NOMO-1 treated with dmso at 0.1 percent for 144 hours (cell line): ENCODE measurements at regions not wholly inside any gene's neighbourhood (a gene's known extent, or its start where the extent isn't known, plus 50 kb on each side); places are given as distances from the start of the nearest gene placed in this dataset.
"Not testable (repeated sequence)": the region's sequence is repeated elsewhere in the genome, so short reads cannot be mapped to it uniquely, and the experiment has no call there.

Experiments
- DNase-seq: peaks from one replicate; lab custom pipeline; 2025; ENCODE audit not compliant: unreplicated experiment; lab: John Stamatoyannopoulos, UW

- DNase-seq, result no peak
Measured at GRCh38 chr7:113610572-113610971, 308.2 kb downstream of the PPP1R3A start.

DNA sequence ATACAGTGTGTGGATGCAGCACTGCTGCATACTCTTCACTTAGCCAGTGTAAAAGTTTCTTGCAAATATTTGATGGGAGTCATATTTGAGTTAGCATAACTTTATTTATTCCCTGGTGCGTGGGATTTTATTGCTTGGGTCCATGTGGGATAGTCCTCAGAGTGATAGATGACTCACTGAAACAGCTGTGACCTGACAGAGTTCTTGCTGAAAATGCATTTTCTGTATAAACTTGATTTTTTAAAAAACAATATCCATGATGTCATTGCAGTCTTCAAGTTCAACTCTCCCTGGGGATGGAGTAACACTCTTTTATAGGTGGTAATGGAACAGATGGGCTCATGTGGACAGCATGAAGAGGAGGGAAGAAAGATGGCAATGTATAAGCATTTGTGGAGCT is 310.0 kb downstream of the PPP1R3A start:
- no peak for DNase-seq

GRCh38 chr7:113606325-113606724 is 312.5 kb downstream of the PPP1R3A start:
- DNase-seq, result no peak

DNA sequence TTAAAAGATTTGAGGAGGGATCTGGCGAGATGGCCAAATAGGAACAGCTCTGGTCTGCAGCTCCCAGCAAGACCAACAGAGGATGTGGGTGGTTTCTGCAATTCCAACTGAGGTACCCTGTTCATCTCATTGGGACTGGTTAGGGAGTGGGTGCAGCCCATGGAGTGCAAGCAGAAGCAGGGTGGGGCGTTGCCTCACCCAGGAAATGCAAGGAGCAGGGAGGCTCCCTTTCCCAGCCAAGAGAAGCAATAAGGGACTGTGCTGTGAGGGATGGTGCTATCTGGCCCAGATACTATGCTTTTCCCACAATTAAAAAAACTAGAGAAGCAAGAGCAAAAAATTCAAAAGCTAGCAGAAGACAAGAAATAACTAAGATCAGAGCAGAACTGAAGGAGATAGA is 318.4 kb downstream of the PPP1R3A start:
- not testable (repeated sequence) for DNase-seq

- DNase-seq, result not testable (repeated sequence)
Measured at GRCh38 chr7:113593455-113593854, 325.4 kb downstream of the PPP1R3A start.

DNA sequence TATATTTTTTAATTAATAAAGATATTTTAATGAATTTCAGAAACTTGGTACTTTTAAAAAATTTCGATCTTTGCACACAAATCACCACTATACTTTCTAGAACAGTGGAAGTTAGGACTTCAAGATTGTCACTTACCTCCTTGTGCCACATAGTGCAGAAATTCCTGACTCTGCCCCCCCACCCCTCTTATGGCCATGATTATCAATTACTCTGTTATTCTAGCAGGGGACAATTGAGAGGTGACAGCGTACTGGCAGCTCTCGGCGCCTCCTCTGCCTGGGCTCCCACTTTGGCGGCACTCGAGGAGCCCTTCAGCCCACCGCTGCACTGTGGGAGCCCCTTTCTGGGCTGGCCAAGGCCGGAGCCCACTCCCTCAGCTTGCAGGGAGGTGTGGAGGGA is 325.9 kb downstream of the PPP1R3A start:
- DNase-seq, result not testable (repeated sequence)

GRCh38 chr7:113582471-113582870 is 336.3 kb downstream of the PPP1R3A start:
- no peak for DNase-seq

- not testable (repeated sequence) for DNase-seq
Measured at GRCh38 chr7:113563257-113563656, 355.6 kb downstream of the PPP1R3A start.

GRCh38 chr7:113562801-113563200 is 356.0 kb downstream of the PPP1R3A start:
- no peak for DNase-seq

GRCh38 chr7:113562242-113562641 is 356.6 kb downstream of the PPP1R3A start:
- DNase-seq, result no peak

DNA sequence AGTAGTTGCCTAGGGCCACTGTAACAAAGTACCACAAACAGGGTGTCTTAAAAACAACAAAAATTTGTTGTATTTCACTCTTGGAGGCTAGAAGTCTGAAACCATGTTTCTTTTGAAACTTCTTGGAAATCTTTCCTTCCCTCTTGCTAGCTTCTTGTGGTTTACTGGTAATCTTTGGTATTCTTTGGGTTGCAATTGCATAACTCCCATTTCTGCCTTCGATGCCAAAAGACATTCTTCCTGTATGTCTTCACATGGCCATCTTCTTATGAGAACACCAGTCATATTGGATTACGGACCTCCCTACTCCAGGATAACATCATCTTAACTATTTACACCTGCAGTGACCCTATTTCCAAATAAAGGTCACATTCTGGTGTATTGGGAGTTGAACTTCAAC is 357.4 kb downstream of the PPP1R3A start:
- no peak for DNase-seq

- no peak for DNase-seq
Measured at GRCh38 chr7:113550966-113551365, 367.8 kb downstream of the PPP1R3A start.

GRCh38 chr7:113548561-113548960 is 370.2 kb downstream of the PPP1R3A start:
- no peak for DNase-seq

- no peak for DNase-seq
Measured at GRCh38 chr7:113548137-113548536, 370.7 kb downstream of the PPP1R3A start.

DNA sequence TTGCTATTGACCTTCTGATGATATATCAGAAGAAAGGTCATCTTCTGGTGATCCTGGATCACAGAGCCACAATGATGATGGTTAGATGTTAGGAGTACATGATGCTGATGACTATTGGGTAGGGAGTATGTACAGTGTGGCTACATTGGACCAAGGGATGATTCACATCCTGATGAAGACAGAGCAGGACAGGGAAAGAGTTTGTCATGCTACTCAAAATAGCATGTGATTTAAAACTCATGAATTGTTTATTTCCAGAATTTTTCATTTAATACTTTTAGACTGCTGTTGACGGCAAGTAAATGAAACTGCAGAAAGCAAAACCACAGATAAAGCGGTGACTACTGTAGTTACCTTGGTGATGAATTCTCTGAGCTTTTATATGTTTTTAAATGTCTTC is 397.3 kb downstream of the PPP1R3A start:
- no peak for DNase-seq

DNA sequence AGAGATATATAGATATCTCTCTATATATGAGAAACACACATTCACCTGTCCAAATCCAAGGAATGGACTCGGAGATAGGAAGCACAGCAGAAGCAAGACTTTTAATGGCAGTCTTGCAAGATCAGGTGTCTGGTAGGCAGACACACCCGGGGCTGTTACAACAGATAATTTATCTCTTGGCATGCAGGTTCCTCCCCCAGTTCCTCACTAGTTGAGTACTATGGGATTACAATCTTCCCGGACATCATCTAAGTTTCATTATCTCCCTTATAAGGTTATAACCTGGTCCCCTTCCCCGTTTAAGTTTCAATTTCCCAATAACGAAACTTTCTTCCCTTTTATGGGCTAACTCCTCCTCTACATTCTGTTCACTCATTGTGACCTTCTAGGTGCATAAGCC is 399.3 kb downstream of the PPP1R3A start:
- DNase-seq, result no peak

GRCh38 chr7:113504691-113505090 is 386.3 kb upstream of the SMIM30 start:
- no peak for DNase-seq

- no peak for DNase-seq
Measured at GRCh38 chr7:113504142-113504541, 385.8 kb upstream of the SMIM30 start.

- not testable (repeated sequence) for DNase-seq
Measured at GRCh38 chr7:113496586-113496985, 378.2 kb upstream of the SMIM30 start.

DNA sequence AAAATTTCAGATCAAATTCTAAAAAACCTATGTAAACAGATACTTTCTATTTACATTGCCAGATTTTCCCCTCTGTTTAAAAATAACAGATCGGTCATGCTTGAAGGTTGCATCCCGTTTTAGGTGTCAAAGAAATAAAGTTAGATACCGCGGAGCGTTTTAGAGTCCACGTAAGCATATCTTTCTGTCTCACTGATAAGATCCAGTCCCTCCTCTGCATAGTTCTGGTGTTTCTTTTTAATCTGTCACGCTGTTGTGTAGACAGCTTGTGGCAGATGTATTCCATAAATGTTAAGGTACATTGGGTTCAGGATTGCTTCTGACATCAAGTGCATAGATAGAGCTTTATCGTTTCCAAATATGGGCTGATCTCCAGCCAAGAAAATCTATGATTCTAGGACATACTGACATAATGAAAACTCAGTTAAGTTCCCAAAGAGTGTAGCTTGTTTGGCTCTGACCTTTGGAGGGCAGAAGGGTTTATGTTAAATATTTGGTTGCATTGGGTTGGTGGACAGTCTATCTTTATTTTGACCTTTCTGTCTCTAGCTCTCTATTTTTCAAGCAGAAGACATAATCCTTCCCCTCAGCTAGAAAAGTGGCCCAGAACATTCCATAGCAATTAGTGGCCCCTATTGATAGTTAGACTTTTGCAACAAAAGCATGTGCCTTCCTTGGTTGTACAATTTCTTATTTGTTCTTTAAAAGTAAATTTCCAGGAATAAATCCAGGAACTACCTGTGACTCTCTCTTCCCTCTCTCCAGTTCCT is 376.6 kb upstream of the SMIM30 start:
- not testable (repeated sequence) for DNase-seq

DNA sequence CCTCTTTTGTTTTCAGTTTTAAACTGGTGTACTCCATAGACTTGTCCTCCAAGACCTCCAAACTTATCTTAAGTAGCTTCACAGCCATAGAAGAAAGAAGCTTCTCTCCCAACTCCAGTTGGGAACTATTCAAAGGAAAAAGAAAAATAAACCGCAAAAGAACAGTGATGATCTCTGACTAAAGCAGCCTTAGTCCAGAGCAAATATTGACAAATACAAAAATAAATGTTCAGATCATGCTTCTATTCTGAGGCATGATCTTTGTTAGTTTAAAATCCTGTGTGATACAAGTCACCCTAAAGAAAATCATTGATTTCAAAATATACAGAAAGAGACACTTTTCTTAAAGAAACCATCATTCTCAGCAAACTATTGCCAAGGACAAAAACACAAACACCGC is 373.0 kb upstream of the SMIM30 start:
- DNase-seq, result no peak

- no peak for DNase-seq
Measured at GRCh38 chr7:113487925-113488731, 369.8 kb upstream of the SMIM30 start.
